Colonic mucosa (tissue), 4 donors: ENCODE measurements at regions not wholly inside any gene's neighbourhood (a gene's known extent, or its start where the extent isn't known, plus 50 kb on each side); places are given as distances from the start of the nearest gene placed in this dataset.

Source experiments
- DNase-seq: peaks from one replicate; pipeline ENCODE4 v3.0.0-alpha.2; 2020
- H3K27ac ChIP-seq: fragments of 200-600 bp; one replicate; pipeline ENCODE4 v1.8.0; 2021
- H3K27me3 ChIP-seq: fragments of 200-600 bp; one replicate; pipeline ENCODE4 v1.8.0; 2021
- H3K36me3 ChIP-seq: fragments of 200-600 bp; one replicate; pipeline ENCODE4 v1.8.0; 2021
- H3K4me1 ChIP-seq: fragments of 200-600 bp; one replicate; pipeline ENCODE4 v1.8.0; 2021; ENCODE audit warnings: mild to moderate bottlenecking
- H3K4me3 ChIP-seq: fragments of 200-600 bp; one replicate; pipeline ENCODE4 v1.8.0; 2021
- H3K9ac ChIP-seq, 2 donors: one replicate each; pipeline ENCODE4 v1.7.0; 2013; ENCODE audit warnings: control low read depth in 2 of 2, low read depth in 2 of 2, low read length in 2 of 2
- H3K9me3 ChIP-seq: fragments of 200-600 bp; one replicate; pipeline ENCODE4 v1.8.0; 2021
- CTCF ChIP-seq: fragments of 200-600 bp; IDR thresholded peaks from one replicate; pipeline ENCODE4 v1.8.0; 2022; ENCODE audit warnings: antibody characterized with exemption, mild to moderate bottlenecking
- intact Hi-C: fragments of 100-400 bp; cut with DNase I; formaldehyde crosslinking; loops from one replicate; pipeline ENCODE4 v1.14.1; 2022
- donor health status: healthy.
- donor health status: DM: no; HTN: no; CAD: no.
- donor health status: DM: no; HTN: no; CAD: no.

DNA sequence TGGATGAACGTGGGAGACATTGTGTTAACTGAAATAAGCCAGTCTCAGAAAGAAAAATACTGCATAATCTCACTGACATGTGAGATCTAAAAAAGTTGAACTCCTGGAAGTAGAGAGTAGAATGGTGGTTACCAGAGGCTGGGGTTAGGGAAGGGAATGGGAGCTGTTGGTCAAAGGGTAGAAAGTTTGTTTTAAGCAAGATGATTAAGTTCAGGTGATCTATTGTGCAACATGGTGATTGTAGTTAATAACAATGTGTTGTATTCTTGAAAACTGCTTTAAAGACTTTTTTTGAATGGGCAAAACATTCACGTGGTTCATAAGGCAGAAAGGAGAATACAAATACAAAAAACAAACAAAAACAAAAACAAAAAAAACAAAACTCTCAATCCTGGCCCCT, 460.4 kb upstream of the TBX3 start:
- no peaks in the 10 kb centered on the region for H3K9me3 ChIP-seq
- H3K27me3 ChIP-seq, result no peaks in the 10 kb centered on the region
- no peaks in the 10 kb centered on the region for H3K36me3 ChIP-seq
- H3K4me3 ChIP-seq, result no peak overlapping the region
- no peaks in the 10 kb centered on the region for H3K4me1 ChIP-seq
- no peak overlapping the region for H3K9ac ChIP-seq
- no peak for DNase-seq
- intact Hi-C loops, result no loop called here
- H3K27ac ChIP-seq, result no peak overlapping the region
- no peak for TF ChIP-seq CTCF

DNA sequence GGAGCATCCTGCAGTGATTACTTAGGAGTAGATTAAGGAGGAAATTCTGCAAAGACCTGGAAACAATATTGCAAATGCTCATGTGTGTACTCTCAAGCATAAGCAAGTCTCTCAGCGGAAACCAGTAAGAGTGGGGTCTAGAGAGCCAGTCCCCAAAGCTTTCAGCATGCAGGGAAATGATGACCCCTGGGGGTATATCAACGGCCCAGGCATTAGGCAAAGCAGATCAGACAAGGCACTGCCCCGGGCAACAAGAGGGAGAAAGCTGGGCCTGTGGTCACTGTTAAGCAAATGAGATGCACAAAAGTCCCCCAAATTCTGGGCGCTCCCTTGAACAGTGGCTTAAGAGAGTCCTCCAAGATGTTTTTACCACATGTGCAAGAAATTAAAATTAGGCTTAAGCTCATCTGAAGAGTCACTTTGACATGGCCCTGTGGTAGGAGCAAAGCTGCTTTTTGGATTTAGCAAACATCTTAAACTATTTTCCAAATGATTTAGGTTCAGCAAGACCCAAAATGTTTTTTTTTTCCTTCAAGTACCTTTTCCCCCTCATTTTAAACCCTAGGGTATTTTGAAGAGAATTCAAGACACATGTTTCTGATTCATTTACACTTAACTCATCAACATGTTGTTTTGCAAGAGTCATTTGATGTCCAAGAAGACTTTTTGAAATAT, 457.1 kb upstream of the TBX3 start:
- no peak for TF ChIP-seq CTCF
- no peak overlapping the region for H3K4me3 ChIP-seq
- H3K4me1 ChIP-seq, result no peaks in the 10 kb centered on the region
- no peaks in the 10 kb centered on the region for H3K36me3 ChIP-seq
- no peaks in the 10 kb centered on the region for H3K9me3 ChIP-seq
- no peaks in the 10 kb centered on the region for H3K27me3 ChIP-seq
- H3K9ac ChIP-seq, result no peak overlapping the region
- intact Hi-C loops, result no loop called here
- DNase-seq, result no peak
- H3K27ac ChIP-seq, result no peak overlapping the region

DNA sequence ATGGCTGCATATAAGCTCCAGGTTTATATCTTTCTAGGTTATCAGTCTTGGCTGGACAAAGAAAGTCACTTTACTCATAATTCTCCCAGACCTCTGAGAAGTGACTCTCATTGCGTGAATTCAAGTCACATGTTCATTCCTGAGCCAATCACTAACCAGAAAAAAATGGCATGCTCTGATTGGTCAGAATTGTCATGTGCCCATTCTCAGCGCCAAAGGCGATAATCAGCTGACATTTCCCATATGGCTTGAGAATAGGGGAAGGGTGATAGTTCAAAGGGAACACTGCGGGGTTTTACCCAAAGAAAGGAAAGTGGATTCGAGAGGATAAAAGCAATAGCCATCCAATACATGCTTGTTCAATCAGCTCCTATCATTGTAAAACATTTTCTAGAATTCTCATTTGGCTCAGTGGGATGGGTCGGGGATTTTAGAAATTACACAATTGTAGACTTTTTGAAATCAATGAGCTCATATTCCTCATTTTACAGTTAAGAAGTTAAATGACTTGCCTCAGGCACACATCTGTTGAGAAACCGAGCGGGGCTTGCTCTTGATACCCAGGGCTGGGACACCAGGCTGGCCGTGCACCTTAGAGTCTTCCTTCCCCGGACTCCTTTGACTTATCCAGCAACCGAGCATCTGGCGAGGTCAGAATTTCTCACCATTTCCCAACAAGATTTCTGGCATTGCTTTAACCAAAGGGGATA, 454.0 kb upstream of the TBX3 start:
- no peak for TF ChIP-seq CTCF
- no peak for DNase-seq
- intact Hi-C loops, result no loop called here
- Histone ChIP-seq H3K9me3 (no peaks in the 10 kb centered on the region), H3K4me1 (no peaks in the 10 kb centered on the region), H3K36me3 (no peaks in the 10 kb centered on the region), H3K4me3 (no peak overlapping the region), H3K27ac (no peak overlapping the region), H3K9ac (no peak overlapping the region), H3K27me3 (no peaks in the 10 kb centered on the region)

GRCh38 chr12:115135800-115136211, 451.8 kb upstream of the TBX3 start:
- no peak overlapping the region for H3K4me3 ChIP-seq
- H3K27ac ChIP-seq, result no peak overlapping the region
- intact Hi-C loops, result no loop called here
- no peaks in the 10 kb centered on the region for H3K27me3 ChIP-seq
- H3K36me3 ChIP-seq, result no peaks in the 10 kb centered on the region
- no peaks in the 10 kb centered on the region for H3K4me1 ChIP-seq
- no peaks in the 10 kb centered on the region for H3K9me3 ChIP-seq
- H3K9ac ChIP-seq, result no peak overlapping the region
- peak; percentile 38 for DNase-seq
- TF ChIP-seq CTCF, result no peak

GRCh38 chr12:115134298-115134697, 450.3 kb upstream of the TBX3 start:
- no peak overlapping the region for H3K4me3 ChIP-seq
- intact Hi-C loops, result no loop called here
- TF ChIP-seq CTCF, result no peak

More at GRCh38 chr12:115134298-115134697, 450.3 kb upstream of the TBX3 start:
- Histone ChIP-seq H3K27ac (no peak overlapping the region), H3K36me3 (no peaks in the 10 kb centered on the region), H3K9ac (no peak overlapping the region), H3K27me3 (no peaks in the 10 kb centered on the region), H3K4me1 (no peaks in the 10 kb centered on the region), H3K9me3 (no peaks in the 10 kb centered on the region)
- no peak for DNase-seq
